GM21576 (cell line): ENCODE measurements at regions not wholly inside any gene's neighbourhood (a gene's known extent, or its start where the extent isn't known, plus 50 kb on each side); places are given as distances from the start of the nearest gene placed in this dataset.
"Not testable (repeated sequence)": the region's sequence is repeated elsewhere in the genome, so short reads cannot be mapped to it uniquely, and the experiment has no call there.

Source experiments
- ATAC-seq: cut with Tn5 transposase; IDR thresholded peaks from one replicate; pipeline ENCODE4 v1.9.1; 2021; ENCODE audit warnings: mild to moderate bottlenecking, moderate library complexity; ENCODE audit not compliant: unreplicated experiment

GRCh38 chr20:5453316-5453715, 136.6 kb upstream of the PROKR2 start:
- not testable (repeated sequence) for ATAC-seq

GRCh38 chr20:5452691-5453090, 135.9 kb upstream of the PROKR2 start:
- not testable (repeated sequence) for ATAC-seq

GRCh38 chr20:5452286-5452685, 135.5 kb upstream of the PROKR2 start:
- not testable (repeated sequence) for ATAC-seq

DNA sequence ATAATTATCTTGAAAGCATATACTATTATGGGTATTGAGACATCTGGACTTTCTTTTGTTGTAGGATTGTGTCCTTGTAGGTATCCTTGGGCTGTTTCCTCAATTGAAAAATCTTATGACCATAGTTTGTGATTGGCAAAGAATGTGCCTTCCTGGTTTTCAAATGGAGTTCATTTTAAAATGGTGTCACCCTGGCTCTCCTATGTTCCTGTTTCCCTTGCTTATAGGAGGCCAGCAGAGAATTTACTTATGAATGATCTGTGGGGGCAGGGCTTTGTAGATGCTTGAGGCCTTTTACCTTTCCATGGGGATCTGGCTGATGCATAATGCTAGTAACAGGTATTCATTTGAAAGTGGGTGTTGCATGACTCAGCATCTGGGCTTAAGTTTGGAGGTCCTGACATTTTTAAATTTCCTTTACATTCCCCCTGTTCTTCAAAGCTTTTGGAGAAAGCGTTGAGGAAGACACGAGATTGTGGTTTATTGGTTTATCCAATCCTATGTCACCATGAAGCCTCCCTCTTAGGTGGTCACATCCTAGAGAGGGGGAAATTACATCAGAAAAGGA, 135.0 kb upstream of the PROKR2 start:
- ATAC-seq: no peak

- ATAC-seq: no peak
Measured at GRCh38 chr20:5448449-5449118, 131.8 kb upstream of the PROKR2 start.

- ATAC-seq: no peak
Measured at GRCh38 chr20:5447188-5447587, 130.4 kb upstream of the PROKR2 start.

- ATAC-seq: no peak
Measured at GRCh38 chr20:5445611-5446010, 128.9 kb upstream of the PROKR2 start.

DNA sequence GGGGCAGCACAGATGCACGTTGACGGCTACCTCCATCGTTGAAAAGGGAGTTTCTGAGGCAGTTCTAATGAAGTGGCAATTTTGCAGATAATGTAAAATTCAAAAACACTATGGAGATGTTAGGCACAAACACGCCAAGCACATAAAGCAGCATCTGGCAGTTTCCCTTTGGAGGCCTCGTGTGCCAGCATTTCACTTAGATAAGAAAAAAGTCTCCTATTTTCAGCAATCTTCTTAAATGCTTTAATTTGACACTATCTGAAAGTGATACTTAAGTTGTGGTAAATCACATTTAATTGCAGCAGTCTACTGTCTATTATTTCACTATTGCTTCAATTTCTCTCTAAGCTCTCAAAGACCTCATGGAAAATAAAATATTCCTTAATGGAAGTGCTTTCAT, 125.3 kb upstream of the PROKR2 start:
- no peak for ATAC-seq

GRCh38 chr20:5434116-5434515, 117.4 kb upstream of the PROKR2 start:
- ATAC-seq: no peak

GRCh38 chr20:5433352-5433751, 116.6 kb upstream of the PROKR2 start:
- no peak for ATAC-seq

DNA sequence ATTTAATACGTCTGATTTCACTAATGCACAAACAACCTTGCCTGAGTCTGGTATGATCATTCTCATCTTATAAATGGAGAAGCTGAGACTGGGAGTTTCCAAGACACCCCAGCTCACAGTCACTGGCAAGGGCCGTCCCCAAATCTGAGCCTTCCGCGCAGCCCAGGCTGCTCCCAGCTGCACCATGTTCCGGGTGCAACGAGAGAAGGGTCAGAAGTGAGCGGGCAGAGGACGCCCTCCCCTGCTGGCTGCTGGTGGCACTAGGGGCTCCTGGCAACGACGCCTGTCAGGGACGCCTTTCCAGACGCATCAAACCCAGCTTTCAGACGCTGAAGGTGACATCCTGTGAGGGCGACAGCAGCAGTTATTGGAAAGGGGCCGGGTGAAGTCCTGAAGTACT, 115.3 kb upstream of the PROKR2 start:
- no peak for ATAC-seq

GRCh38 chr20:5430670-5431069, 113.9 kb upstream of the PROKR2 start:
- no peak for ATAC-seq

GRCh38 chr20:5426026-5426425, 109.3 kb upstream of the PROKR2 start:
- no peak for ATAC-seq

DNA sequence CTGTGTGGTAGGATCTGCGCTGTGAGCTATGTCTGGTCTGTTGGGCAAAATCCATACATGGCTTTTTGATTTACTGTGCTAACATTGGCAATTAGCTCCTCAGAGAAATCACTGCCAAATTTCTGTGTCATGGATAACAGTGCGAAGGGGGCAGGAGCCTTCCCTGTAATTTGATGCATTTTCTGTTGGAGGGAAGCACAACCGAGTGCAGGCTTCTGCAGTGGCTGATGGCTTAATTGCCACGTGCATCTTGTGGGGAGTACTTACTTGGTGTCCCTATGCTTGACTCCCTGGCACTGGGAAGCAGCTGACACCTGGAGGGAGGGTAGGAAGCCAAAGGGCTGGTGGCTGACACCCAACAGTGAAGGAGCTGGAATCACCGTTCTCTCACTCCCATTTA, 99.3 kb upstream of the PROKR2 start:
- no peak for ATAC-seq

- no peak for ATAC-seq
Measured at GRCh38 chr20:5413394-5413793, 96.6 kb upstream of the PROKR2 start.

DNA sequence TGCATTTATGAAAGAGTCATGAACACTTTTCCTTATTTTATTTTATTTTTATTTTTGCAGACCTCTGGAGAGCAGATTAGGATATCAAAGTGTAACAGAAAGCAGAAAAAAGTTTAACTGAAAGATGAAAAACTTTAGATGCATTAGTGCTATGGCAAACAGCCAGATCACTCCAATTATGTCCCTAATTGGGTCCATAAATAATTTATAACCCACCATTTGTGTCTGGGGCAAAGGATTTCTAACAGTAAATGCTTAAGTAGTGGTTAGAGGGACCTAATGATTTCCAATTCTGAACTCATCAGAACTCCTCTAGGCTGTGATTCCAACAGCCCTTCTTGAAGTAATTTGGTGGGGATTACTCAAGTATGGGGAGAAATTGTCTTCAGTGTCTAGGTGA, 93.7 kb upstream of the PROKR2 start:
- no peak for ATAC-seq

DNA sequence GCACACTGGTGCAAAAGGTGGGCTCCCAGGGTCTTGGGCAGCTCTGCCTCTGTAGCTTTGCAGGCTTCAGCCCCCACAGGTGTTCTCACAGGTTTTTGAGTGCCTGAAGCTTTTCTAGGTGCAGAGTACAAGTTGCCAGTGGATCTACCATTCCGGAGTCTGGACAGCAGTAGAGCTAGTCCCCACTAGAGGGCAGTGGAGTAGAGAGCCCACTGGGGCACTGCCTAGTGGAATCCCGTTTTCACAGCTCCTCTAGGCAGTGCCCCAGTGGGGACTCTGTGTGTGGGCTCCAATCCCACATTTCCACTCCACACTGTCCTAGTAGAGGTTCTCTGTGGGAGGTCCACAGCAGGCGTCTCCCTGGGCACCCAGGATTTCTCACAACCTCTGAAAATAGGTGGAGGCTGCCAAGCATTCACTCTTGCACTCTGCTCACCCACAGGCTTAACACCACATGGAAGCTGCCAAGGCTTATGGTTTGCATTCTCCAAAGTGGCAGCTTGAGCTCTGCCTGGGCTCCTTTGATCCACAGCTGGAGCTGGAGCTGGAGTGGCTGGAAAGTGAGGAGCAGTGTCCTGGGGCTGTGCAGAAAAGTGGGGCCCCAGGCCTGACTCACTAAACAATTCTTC, 86.3 kb upstream of the PROKR2 start:
- ATAC-seq: peak; percentile 78

- no peak for ATAC-seq
Measured at GRCh38 chr20:5401277-5401875, 84.6 kb upstream of the PROKR2 start.

DNA sequence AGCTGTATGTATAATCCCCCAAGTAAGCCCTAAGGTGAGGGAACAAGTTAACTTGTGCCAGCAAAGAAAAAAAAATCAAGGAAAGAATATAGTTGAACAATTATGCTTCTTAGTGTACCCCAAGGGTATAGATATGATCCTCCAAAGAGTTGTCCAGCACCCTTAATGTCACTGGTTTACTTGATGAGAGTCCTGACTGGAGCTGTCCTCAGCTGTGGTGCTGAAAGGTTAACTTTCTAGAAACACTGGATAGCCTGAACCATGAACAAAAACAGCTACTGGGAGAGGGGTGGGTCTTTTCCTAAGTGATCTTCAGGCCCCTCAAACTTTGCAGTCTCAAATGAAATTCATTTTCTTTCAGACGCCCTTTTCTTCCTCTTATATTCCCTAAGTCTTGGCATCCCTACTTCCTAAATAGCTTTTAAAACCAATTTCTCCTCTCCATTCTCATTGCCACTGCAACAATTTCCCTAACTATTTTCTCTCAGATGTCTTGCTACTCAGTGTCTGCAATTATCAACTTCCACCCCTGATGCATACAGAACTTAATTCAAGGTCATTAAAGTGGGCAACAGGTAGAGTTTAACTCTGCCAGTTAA, 83.5 kb upstream of the PROKR2 start:
- no peak for ATAC-seq

DNA sequence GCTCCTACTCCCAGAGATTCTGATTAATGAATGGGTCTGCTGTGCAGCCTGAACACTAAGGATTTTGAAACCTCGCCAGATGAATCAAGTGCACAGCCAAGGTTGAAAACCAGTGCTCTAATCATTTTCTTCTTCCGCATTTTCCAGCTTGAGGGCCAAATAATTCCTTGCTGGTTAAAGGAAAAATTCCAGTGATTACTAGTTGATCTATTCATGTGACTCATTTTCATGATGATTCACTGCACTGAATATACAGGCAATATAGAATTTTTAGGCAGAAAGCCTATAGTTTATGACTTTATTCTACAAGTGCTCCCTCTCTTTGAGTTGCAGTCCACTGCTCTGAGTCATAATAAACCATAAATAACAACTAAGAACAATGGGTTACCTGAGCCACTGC, 80.6 kb upstream of the PROKR2 start:
- ATAC-seq: no peak

GRCh38 chr20:5395932-5396727, 79.4 kb upstream of the PROKR2 start:
- no peak for ATAC-seq
